ENCODE measurements at regions not wholly inside any gene's neighbourhood (a gene's known extent, or its start where the extent isn't known, plus 50 kb on each side); places are given as distances from the start of the nearest gene placed in this dataset.

DNA sequence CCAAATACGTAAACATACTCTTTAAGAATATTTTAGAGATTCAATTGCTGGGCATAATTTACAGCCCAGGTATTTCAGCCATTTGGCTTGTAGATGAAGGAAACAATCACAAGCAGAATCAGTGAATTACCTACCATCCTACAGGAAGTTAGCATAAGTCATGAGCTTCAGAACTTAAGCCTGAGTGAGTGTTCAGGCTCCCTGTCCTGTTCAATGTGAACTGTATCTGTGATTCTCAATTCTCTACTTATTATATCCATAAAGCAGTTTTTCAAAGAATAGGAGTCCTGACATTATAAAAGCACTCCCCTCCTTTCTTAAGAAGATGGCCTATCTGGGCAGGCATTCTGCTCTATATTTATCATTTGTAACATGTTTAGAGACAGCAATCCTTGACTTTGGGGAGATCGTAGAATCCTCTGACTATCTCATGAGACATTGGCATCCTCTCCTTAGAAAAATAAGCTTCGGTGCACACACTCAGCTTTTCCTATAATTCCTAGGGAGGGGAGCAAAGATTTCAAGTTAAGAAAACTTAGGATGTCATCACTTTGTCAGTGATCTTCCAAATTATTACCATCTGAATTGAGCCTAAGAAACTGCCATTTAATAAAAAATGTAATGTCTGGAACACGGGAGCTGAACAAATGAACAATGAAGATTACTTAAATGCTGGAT, 645.2 kb upstream of the IGFBP3 start:
- TF ChIP-seq, protein P1, sequence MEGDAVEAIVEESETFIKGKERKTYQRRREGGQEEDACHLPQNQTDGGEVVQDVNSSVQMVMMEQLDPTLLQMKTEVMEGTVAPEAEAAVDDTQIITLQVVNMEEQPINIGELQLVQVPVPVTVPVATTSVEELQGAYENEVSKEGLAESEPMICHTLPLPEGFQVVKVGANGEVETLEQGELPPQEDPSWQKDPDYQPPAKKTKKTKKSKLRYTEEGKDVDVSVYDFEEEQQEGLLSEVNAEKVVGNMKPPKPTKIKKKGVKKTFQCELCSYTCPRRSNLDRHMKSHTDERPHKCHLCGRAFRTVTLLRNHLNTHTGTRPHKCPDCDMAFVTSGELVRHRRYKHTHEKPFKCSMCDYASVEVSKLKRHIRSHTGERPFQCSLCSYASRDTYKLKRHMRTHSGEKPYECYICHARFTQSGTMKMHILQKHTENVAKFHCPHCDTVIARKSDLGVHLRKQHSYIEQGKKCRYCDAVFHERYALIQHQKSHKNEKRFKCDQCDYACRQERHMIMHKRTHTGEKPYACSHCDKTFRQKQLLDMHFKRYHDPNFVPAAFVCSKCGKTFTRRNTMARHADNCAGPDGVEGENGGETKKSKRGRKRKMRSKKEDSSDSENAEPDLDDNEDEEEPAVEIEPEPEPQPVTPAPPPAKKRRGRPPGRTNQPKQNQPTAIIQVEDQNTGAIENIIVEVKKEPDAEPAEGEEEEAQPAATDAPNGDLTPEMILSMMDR (IDR thresholded peaks at IDR 0.05), result no peak
- Histone ChIP-seq H3K4me3 (no peak overlapping the region), H3K9me3 (peaks cover 0 to 3% of the 10 kb centered on the region in 2 donors), H3K36me3 (no peaks in the 10 kb centered on the region), H3K4me1 (no peaks in the 10 kb centered on the region), H3K27me3 (no peaks in the 10 kb centered on the region), H3K27ac (no peak overlapping the region)
- no peak for DNase-seq (ENCODE audit: low spot score in 2 of 2)
- intact Hi-C loops (cut with DNase I), result no loop called here

DNA sequence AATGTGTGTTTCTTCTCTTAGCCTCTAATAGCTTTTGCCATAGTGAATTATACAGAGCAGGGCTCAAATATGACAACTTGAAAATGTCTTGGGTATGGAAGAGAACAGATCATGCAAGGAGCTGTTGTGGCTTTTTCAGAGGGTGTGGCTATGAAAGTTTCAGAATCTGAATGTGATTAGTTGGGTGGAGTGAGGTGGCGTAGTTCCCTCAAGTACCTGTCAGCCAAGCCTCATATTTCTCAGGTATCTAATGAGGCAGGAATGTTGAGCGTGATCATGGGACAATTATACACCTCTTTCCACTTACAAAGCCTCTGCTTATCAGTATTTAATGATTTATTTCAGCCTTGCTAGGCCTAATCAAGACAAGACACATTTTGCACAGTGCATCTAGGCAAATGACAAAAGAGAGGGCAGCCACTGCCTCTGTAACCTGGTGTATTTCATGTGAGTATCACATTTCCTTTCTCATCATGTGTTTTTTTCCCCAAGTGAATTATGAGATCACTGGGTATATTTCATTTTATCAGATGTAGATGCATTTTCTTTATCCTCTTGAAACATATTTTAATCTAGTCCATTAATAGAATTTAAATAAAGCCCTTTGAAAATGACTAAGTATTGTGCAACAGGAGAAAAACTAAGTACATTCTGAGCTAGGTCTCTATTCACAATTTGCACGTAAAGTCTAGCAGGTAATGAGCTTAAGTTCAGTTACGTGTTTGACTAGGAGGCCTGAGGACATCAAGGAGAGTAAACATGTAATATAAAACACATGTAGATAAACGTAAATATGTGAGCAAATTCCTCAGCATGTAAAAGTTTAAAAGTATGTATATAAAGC, 644.4 kb upstream of the IGFBP3 start:
- H3K27ac ChIP-seq, result no peak overlapping the region
- TF ChIP-seq, protein P1 (IDR thresholded peaks at IDR 0.05), result no peak
- intact Hi-C loops (cut with DNase I), result no loop called here
- DNase-seq (ENCODE audit: low spot score in 2 of 2), result no peak
- no peak overlapping the region for H3K4me3 ChIP-seq
- peaks cover 0 to 3% of the 10 kb centered on the region in 2 donors for H3K9me3 ChIP-seq
- no peaks in the 10 kb centered on the region for H3K27me3 ChIP-seq
- no peaks in the 10 kb centered on the region for H3K36me3 ChIP-seq
- H3K4me1 ChIP-seq, result no peaks in the 10 kb centered on the region

- no peak for DNase-seq (ENCODE audit: low spot score in 2 of 2)
- peaks cover 0 to 3% of the 10 kb centered on the region in 2 donors for H3K9me3 ChIP-seq
- intact Hi-C loops (cut with DNase I), result no loop called here
- H3K4me3 ChIP-seq, result no peak overlapping the region
- no peaks in the 10 kb centered on the region for H3K36me3 ChIP-seq
- TF ChIP-seq, protein P1 (IDR thresholded peaks at IDR 0.05), result no peak
- no peak overlapping the region for H3K27ac ChIP-seq
- no peaks in the 10 kb centered on the region for H3K4me1 ChIP-seq
- H3K27me3 ChIP-seq, result no peaks in the 10 kb centered on the region
Observed at GRCh38 chr7:46559194-46559832, 638.2 kb upstream of the IGFBP3 start.

GRCh38 chr7:46558482-46559193, 637.6 kb upstream of the IGFBP3 start:
- TF ChIP-seq, protein P1 (IDR thresholded peaks at IDR 0.05), result no peak
- Histone ChIP-seq H3K4me3 (no peak overlapping the region), H3K27me3 (no peaks in the 10 kb centered on the region), H3K27ac (no peak overlapping the region), H3K9me3 (peaks cover 0 to 3% of the 10 kb centered on the region in 2 donors), H3K36me3 (no peaks in the 10 kb centered on the region), H3K4me1 (no peaks in the 10 kb centered on the region)
- intact Hi-C loops (cut with DNase I), result no loop called here
- no peak for DNase-seq (ENCODE audit: low spot score in 2 of 2)

DNA sequence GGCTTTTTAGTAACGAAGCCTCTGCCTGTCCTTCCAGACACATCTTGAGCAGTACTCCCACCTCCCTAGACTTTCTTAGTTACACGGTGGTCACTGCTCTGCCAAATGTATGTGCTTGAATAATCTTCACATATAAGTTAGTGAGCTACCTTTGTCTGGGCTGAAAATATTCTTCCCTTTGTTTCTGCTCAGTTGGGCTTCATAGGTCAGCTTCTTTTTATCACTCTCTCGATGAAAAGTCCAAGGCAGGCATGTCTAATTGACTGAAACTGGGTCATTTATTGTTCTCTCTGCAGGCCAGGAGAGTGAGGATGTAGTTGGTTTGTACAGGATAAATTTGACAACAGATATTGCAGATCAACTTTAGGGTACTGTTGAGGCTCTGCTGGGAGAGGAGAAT, 636.7 kb upstream of the IGFBP3 start:
- Histone ChIP-seq H3K27ac (no peak overlapping the region), H3K9me3 (peaks cover 0 to 3% of the 10 kb centered on the region in 2 donors), H3K4me1 (no peaks in the 10 kb centered on the region), H3K27me3 (no peaks in the 10 kb centered on the region), H3K36me3 (no peaks in the 10 kb centered on the region), H3K4me3 (no peak overlapping the region)
- no peak for DNase-seq (ENCODE audit: low spot score in 2 of 2)
- TF ChIP-seq, protein P1 (IDR thresholded peaks at IDR 0.05), result no peak
- intact Hi-C loops (cut with DNase I), result no loop called here

Data from ascending aorta (tissue), 2 donors.